Neural progenitor cell (in vitro differentiated cells): ENCODE measurements at regions not wholly inside any gene's neighbourhood (a gene's known extent, or its start where the extent isn't known, plus 50 kb on each side); places are given as distances from the start of the nearest gene placed in this dataset.

Source experiments
- DNase-seq: peaks from one replicate; pipeline ENCODE4 v3.0.0-alpha.2; 2016; ENCODE audit warnings: low spot score
- H2AFZ ChIP-seq: fragments of 200-600 bp; sonication (generic); replicated peaks from 2 replicates; pipeline ENCODE4 v1.6.1; 2016; ENCODE audit warnings: antibody characterized with exemption
- H3F3A ChIP-seq: fragments of 200-600 bp; sonication (generic); 2 replicates; pipeline ENCODE4 v1.6.1; 2016; ENCODE audit warnings: antibody characterized with exemption, low read depth
- H3K27ac ChIP-seq: fragments of 200-600 bp; sonication (generic); 2 replicates; pipeline ENCODE4 v1.5.1; 2016; ENCODE audit warnings: mild to moderate bottlenecking
- H3K27me3 ChIP-seq: fragments of 200-600 bp; sonication (generic); 2 replicates; pipeline ENCODE4 v1.6.1; 2016; ENCODE audit warnings: mild to moderate bottlenecking, moderate library complexity
- H3K36me3 ChIP-seq: fragments of 200-600 bp; sonication (generic); 2 replicates; pipeline ENCODE4 v1.5.1; 2016
- H3K4me1 ChIP-seq: fragments of 200-600 bp; sonication (generic); 2 replicates; pipeline ENCODE4 v1.6.1; 2016; ENCODE audit warnings: mixed run types
- H3K4me2 ChIP-seq: fragments of 200-600 bp; sonication (generic); 2 replicates; pipeline ENCODE4 v1.6.1; 2016
- H3K4me3 ChIP-seq: fragments of 200-600 bp; sonication (generic); 2 replicates; pipeline ENCODE4 v1.5.1; 2016
- H3K79me2 ChIP-seq: fragments of 200-600 bp; sonication (generic); 2 replicates; pipeline ENCODE4 v1.6.1; 2016; ENCODE audit warnings: low read depth
- H3K9ac ChIP-seq: fragments of 200-600 bp; sonication (generic); 2 replicates; pipeline ENCODE4 v1.6.1; 2016
- H3K9me3 ChIP-seq: fragments of 200-600 bp; sonication (generic); 2 replicates; pipeline ENCODE4 v1.5.1; 2016; ENCODE audit warnings: low read depth
- H4K20me1 ChIP-seq: fragments of 200-600 bp; sonication (generic); 2 replicates; pipeline ENCODE4 v1.6.1; 2016; ENCODE audit warnings: low read depth
- H3K27ac Mint-ChIP-seq: 3 replicates; pipeline ENCODE4 v1.8.0; 2021; ENCODE audit warnings: mixed read lengths
- H3K27me3 Mint-ChIP-seq: 2 replicates; pipeline ENCODE4 v1.8.0; 2022; ENCODE audit warnings: low read depth, mild to moderate bottlenecking, inconsistent platforms, moderate library complexity, mixed read lengths; ENCODE audit not compliant: insufficient read depth
- H3K36me3 Mint-ChIP-seq: 3 replicates; pipeline ENCODE4 v1.8.0; 2021; ENCODE audit warnings: mixed read lengths
- H3K4me1 Mint-ChIP-seq: 3 replicates; pipeline ENCODE4 v1.8.0; 2021; ENCODE audit warnings: mixed read lengths
- H3K4me3 Mint-ChIP-seq: 3 replicates; pipeline ENCODE4 v1.8.0; 2021; ENCODE audit warnings: mild to moderate bottlenecking, moderate library complexity, mixed read lengths
- H3K9me3 Mint-ChIP-seq: 3 replicates; pipeline ENCODE4 v1.8.0; 2020; ENCODE audit warnings: mixed read lengths
- EZH2 ChIP-seq: fragments of 200-600 bp; sonication (generic); IDR thresholded peaks from 2 replicates; pipeline ENCODE4 v1.6.1; 2017; ENCODE audit warnings: antibody characterized with exemption, mild to moderate bottlenecking, moderate library complexity
- EZH2phosphoT487 ChIP-seq: fragments of 200-600 bp; sonication (generic); IDR thresholded peaks from 2 replicates; pipeline ENCODE4 v1.6.1; 2017; ENCODE audit warnings: antibody characterized with exemption
- TF ChIP-seq, protein P1 (sequence below): fragments of 200-600 bp; sonication (generic); IDR thresholded peaks from 2 replicates; pipeline ENCODE4 v1.5.1; 2017; ENCODE audit warnings: antibody characterized with exemption, mild to moderate bottlenecking

DNA sequence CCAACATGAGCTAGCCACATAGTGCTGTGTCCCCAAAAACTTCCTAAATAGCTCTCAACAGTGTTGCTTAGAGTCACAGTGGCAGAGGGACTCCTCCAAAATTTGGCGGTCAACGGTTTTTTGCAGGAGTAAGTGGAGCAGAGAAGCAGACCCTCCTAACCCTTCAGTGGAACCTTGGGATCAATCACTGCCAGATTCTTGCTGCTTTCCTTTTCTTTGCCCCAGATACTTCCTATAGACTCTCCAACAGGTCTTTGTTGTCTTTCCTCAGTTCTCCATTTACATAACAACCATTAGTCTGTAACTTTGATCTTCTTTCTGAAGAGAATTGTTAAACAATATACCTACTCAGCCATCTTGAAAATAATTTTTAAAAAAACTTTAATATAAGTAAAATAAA lies 556.1 kb downstream of the BRINP3 start:
- H3K4me3 ChIP-seq, result no peak overlapping the region
- H3K9me3 Mint-ChIP-seq, result peaks cover 25% of the 10 kb centered on the region
- H3K79me2 ChIP-seq, result no peaks in the 10 kb centered on the region
- no peak overlapping the region for H3K27ac ChIP-seq
- no peaks in the 10 kb centered on the region for H3K4me1 ChIP-seq
- no peaks in the 10 kb centered on the region for H3K4me1 Mint-ChIP-seq
- no peak overlapping the region for H3K27ac Mint-ChIP-seq
- H3K27me3 ChIP-seq, result no peaks in the 10 kb centered on the region
- H3K9ac ChIP-seq, result no peak overlapping the region
- peak overlapping the region; percentile 45 for H2AFZ ChIP-seq
- H3K36me3 Mint-ChIP-seq, result no peaks in the 10 kb centered on the region
- H3K9me3 ChIP-seq, result peaks cover 5% of the 10 kb centered on the region
- no peak for DNase-seq
- no peaks in the 10 kb centered on the region for H3K27me3 Mint-ChIP-seq
- no peaks in the 10 kb centered on the region for H3K36me3 ChIP-seq
- no peak overlapping the region for H3K4me2 ChIP-seq
- H4K20me1 ChIP-seq, result no peaks in the 10 kb centered on the region
- no peaks in the 10 kb centered on the region for H3F3A ChIP-seq
- no peak overlapping the region for H3K4me3 Mint-ChIP-seq
- TF ChIP-seq EZH2 (no peak), EZH2phosphoT487 (no peak)
- TF ChIP-seq, protein P1, sequence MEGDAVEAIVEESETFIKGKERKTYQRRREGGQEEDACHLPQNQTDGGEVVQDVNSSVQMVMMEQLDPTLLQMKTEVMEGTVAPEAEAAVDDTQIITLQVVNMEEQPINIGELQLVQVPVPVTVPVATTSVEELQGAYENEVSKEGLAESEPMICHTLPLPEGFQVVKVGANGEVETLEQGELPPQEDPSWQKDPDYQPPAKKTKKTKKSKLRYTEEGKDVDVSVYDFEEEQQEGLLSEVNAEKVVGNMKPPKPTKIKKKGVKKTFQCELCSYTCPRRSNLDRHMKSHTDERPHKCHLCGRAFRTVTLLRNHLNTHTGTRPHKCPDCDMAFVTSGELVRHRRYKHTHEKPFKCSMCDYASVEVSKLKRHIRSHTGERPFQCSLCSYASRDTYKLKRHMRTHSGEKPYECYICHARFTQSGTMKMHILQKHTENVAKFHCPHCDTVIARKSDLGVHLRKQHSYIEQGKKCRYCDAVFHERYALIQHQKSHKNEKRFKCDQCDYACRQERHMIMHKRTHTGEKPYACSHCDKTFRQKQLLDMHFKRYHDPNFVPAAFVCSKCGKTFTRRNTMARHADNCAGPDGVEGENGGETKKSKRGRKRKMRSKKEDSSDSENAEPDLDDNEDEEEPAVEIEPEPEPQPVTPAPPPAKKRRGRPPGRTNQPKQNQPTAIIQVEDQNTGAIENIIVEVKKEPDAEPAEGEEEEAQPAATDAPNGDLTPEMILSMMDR, result no peak

DNA sequence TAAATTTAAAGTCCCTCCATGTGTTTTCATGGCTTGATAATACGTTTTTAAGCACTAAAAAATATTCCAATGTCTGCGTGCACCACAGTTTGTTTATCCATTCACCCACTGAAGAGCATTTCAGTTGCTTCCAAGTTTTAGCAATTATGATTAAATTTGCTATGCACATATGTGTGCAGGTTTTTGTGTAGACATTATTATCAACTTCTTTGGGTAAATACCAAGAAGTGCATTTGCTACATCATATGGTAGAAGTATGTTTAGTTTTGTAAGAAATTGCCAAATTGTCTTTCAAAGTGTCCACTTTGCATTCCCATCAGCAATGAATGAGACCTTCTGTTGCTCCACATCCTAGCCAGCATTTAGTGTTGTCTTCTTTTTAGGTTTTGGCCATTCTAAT lies 550.0 kb downstream of the BRINP3 start:
- no peak overlapping the region for H3K9ac ChIP-seq
- no peaks in the 10 kb centered on the region for H3K79me2 ChIP-seq

DNA sequence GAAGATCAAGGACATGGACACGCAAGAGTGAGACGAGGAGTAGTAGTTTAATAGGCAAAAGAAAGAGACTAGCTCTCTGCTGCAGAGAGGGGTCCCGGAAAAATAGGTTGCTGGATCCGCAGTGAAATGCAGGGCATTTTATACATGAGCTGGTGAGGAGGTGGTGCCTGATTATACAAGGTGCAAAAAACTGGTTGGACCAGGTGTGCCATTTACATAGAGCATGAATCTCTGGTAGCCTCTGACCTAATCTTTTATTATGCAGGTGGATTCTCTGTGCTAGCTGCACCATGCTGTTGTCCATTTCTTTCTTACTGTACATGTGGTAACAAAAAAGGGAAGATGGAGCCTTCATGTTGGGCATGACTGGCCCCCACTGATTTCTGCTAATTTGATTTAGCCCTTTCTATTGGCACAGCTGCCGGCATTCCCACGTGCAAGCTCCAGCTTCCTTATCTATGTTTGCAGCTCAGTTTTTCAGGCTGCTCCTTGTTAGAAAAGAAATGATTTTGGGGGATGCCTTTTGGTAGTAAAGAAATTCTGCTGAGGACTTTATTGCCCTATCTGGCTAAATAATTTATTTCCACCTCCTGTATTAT lies 548.1 kb downstream of the BRINP3 start:
- Histone ChIP-seq H3K4me2 (no peak overlapping the region), H3K9ac (no peak overlapping the region), H3K79me2 (no peaks in the 10 kb centered on the region), H3K27me3 (no peaks in the 10 kb centered on the region), H3K9me3 (no peaks in the 10 kb centered on the region), H2AFZ (no peak overlapping the region), H3K4me3 (no peak overlapping the region), H3F3A (no peaks in the 10 kb centered on the region), H4K20me1 (no peaks in the 10 kb centered on the region), H3K27ac (no peak overlapping the region), H3K4me1 (no peaks in the 10 kb centered on the region), H3K36me3 (no peaks in the 10 kb centered on the region)
- Mint-ChIP-seq H3K4me1 (no peaks in the 10 kb centered on the region), H3K27me3 (no peaks in the 10 kb centered on the region), H3K4me3 (no peak overlapping the region), H3K9me3 (peaks cover 16% of the 10 kb centered on the region), H3K27ac (no peak overlapping the region), H3K36me3 (no peaks in the 10 kb centered on the region)
- TF ChIP-seq, protein P1, result no peak
- TF ChIP-seq EZH2 (no peak), EZH2phosphoT487 (no peak)
- DNase-seq, result no peak

More for the DNA sequence above, 550.0 kb downstream of the BRINP3 start:
- Mint-ChIP-seq H3K4me1 (no peaks in the 10 kb centered on the region), H3K36me3 (no peaks in the 10 kb centered on the region), H3K4me3 (no peak overlapping the region), H3K27ac (no peak overlapping the region), H3K27me3 (no peaks in the 10 kb centered on the region), H3K9me3 (peaks cover 24% of the 10 kb centered on the region)
- H3K4me1 ChIP-seq, result no peaks in the 10 kb centered on the region
- no peaks in the 10 kb centered on the region for H4K20me1 ChIP-seq
- no peak overlapping the region for H3K27ac ChIP-seq
- TF ChIP-seq, protein P1, result no peak
- TF ChIP-seq EZH2phosphoT487 (no peak), EZH2 (no peak)
- H3K4me3 ChIP-seq, result no peak overlapping the region
- H2AFZ ChIP-seq, result no peak overlapping the region
- H3K4me2 ChIP-seq, result no peak overlapping the region
- DNase-seq, result no peak
- no peaks in the 10 kb centered on the region for H3K36me3 ChIP-seq
- H3F3A ChIP-seq, result no peaks in the 10 kb centered on the region
- H3K27me3 ChIP-seq, result no peaks in the 10 kb centered on the region
- peaks cover 5% of the 10 kb centered on the region for H3K9me3 ChIP-seq
